Sciatic nerve (tissue), 2 donors: ENCODE measurements at regions not wholly inside any gene's neighbourhood (a gene's known extent, or its start where the extent isn't known, plus 50 kb on each side); places are given as distances from the start of the nearest gene placed in this dataset.
"Not testable (repeated sequence)": the region's sequence is repeated elsewhere in the genome, so short reads cannot be mapped to it uniquely, and the experiment has no call there.

ENCODE experiments used
- ATAC-seq: fragments of 200-7000 bp; cut with Tn5 transposase; one replicate; pipeline ENCODE4 v1.9.1; 2020; ENCODE audit warnings: mild to moderate bottlenecking, moderate library complexity
- DNase-seq: peaks from one replicate; pipeline ENCODE4 v3.0.0-alpha.2; 2020; ENCODE audit warnings: low spot score
- intact Hi-C: fragments of 100-400 bp; cut with DNase I; formaldehyde crosslinking; loops from one replicate; pipeline ENCODE4 v1.14.2; 2022
- donor health status: DM: no; HTN: no; CAD: no.
- donor health status: DM: no; HTN: no; CAD: no.

- ATAC-seq (no peak), DNase-seq (no peak)
- intact Hi-C loops: no loop called here
Observed at GRCh38 chr1:121443001-121443540, 258.3 kb downstream of the SRGAP2C start.

- ATAC-seq (no peak), DNase-seq (no peak)
- intact Hi-C loops: no loop called here
Observed at GRCh38 chr1:121444096-121444495, 259.3 kb downstream of the SRGAP2C start.

GRCh38 chr1:121445679-121446078 lies 260.9 kb downstream of the SRGAP2C start:
- DNase-seq: no peak
- no peak for ATAC-seq
- intact Hi-C loops: no loop called here

GRCh38 chr1:121447280-121447923 lies 262.6 kb downstream of the SRGAP2C start:
- intact Hi-C loops, DNase-seq, ATAC-seq: not testable (repeated sequence)

- ATAC-seq, DNase-seq, intact Hi-C loops: not testable (repeated sequence)
Observed at GRCh38 chr1:121448064-121448463, 263.3 kb downstream of the SRGAP2C start.

- ATAC-seq: no peak
- intact Hi-C loops: no loop called here
Observed at GRCh38 chr1:121448851-121449250, 264.1 kb downstream of the SRGAP2C start.

GRCh38 chr1:121452484-121452883 lies 267.7 kb downstream of the SRGAP2C start:
- intact Hi-C loops: no loop called here
- no peak for DNase-seq
- ATAC-seq: no peak

More at GRCh38 chr1:121448851-121449250, 264.1 kb downstream of the SRGAP2C start:
- no peak for DNase-seq

- ATAC-seq (no peak), DNase-seq (no peak)
- intact Hi-C loops: no loop called here
Observed at GRCh38 chr1:121458291-121459048, 273.7 kb downstream of the SRGAP2C start.

- ATAC-seq (no peak), DNase-seq (no peak)
- intact Hi-C loops: no loop called here
Observed at GRCh38 chr1:121459235-121459634, 274.5 kb downstream of the SRGAP2C start.

GRCh38 chr1:121469395-121469794 lies 284.6 kb downstream of the SRGAP2C start:
- intact Hi-C loops, DNase-seq: not testable (repeated sequence)

GRCh38 chr1:121470401-121470800 lies 285.6 kb downstream of the SRGAP2C start:
- intact Hi-C loops, ATAC-seq, DNase-seq: not testable (repeated sequence)

More at GRCh38 chr1:121469395-121469794, 284.6 kb downstream of the SRGAP2C start:
- not testable (repeated sequence) for ATAC-seq

GRCh38 chr1:121471523-121471922 lies 286.7 kb downstream of the SRGAP2C start:
- intact Hi-C loops: no loop called here
- ATAC-seq (no peak), DNase-seq (no peak)

GRCh38 chr1:121472017-121472416 lies 287.2 kb downstream of the SRGAP2C start:
- no peak for ATAC-seq
- intact Hi-C loops: no loop called here

GRCh38 chr1:121483234-121483633 lies 298.5 kb downstream of the SRGAP2C start:
- DNase-seq (no peak), ATAC-seq (no peak)
- intact Hi-C loops: no loop called here

More at GRCh38 chr1:121472017-121472416, 287.2 kb downstream of the SRGAP2C start:
- DNase-seq: no peak

GRCh38 chr1:121483961-121484424 lies 299.2 kb downstream of the SRGAP2C start:
- ATAC-seq: no peak
- intact Hi-C loops: no loop called here

GRCh38 chr1:121494796-121495195 lies 310.0 kb downstream of the SRGAP2C start:
- intact Hi-C loops, ATAC-seq, DNase-seq: not testable (repeated sequence)

More at GRCh38 chr1:121483961-121484424, 299.2 kb downstream of the SRGAP2C start:
- no peak for DNase-seq

GRCh38 chr1:121511455-121511854 lies 326.7 kb downstream of the SRGAP2C start:
- DNase-seq: peak; percentile 55
- ATAC-seq, intact Hi-C loops: not testable (repeated sequence)

- ATAC-seq, DNase-seq, intact Hi-C loops: not testable (repeated sequence)
Observed at GRCh38 chr1:121511876-121512275, 327.1 kb downstream of the SRGAP2C start.

GRCh38 chr1:121515235-121515634 lies 330.5 kb downstream of the SRGAP2C start:
- ATAC-seq: no peak
- intact Hi-C loops: no loop called here
- DNase-seq: no peak
